ENCODE measurements at regions not wholly inside any gene's neighbourhood (a gene's known extent, or its start where the extent isn't known, plus 50 kb on each side); places are given as distances from the start of the nearest gene placed in this dataset.

- no peak for TF ChIP-seq POLR2A (IDR thresholded peaks at IDR 0.05)
- TF ChIP-seq EP300 (IDR thresholded peaks at IDR 0.05; ENCODE audit: low read depth) = no peak
- no peak for TF ChIP-seq CTCF (IDR thresholded peaks at IDR 0.05)
- TF ChIP-seq POLR2AphosphoS5 (IDR thresholded peaks at IDR 0.05) = no peak
- in situ Hi-C loops (cut with MboI; ENCODE audit: low pct_ligation_motif_present in 1 of 4, low pct_unique_long_range_greater_than_20kb in 1 of 4, low sequenced_read_pairs in 3 of 4) = no loop called here
- H3K9me3 ChIP-seq = peaks cover 6 to 7% of the 10 kb centered on the region in 2 donors
- intact Hi-C loops (cut with DNase I; ENCODE audit: low total_unique reads) = no loop called here
- no peak for DNase-seq
- H3K36me3 ChIP-seq = no peaks in the 10 kb centered on the region
- H3K4me1 ChIP-seq = no peaks in the 10 kb centered on the region
- WGBS, 2 donors (ENCODE audit: low coverage in 1 of 2) = 80 to 85% methylated on average over 2 to 12 of the region's 12 CpGs
- no peak overlapping the region for H3K4me3 ChIP-seq
- H3K27me3 ChIP-seq = no peaks in the 10 kb centered on the region
- H3K27ac ChIP-seq = no peak overlapping the region
Measured at GRCh38 chr15:25241241-25241801, 197.5 kb downstream of the UBE3A start.

- Histone ChIP-seq H3K27me3 (no peaks in the 10 kb centered on the region), H3K4me1 (no peaks in the 10 kb centered on the region), H3K9me3 (peaks cover 6 to 7% of the 10 kb centered on the region in 2 donors), H3K27ac (no peak overlapping the region), H3K4me3 (no peak overlapping the region), H3K36me3 (no peaks in the 10 kb centered on the region)
- no peak for TF ChIP-seq EP300 (IDR thresholded peaks at IDR 0.05; ENCODE audit: low read depth)
- TF ChIP-seq POLR2AphosphoS5 (IDR thresholded peaks at IDR 0.05) = no peak
- no peak for TF ChIP-seq POLR2A (IDR thresholded peaks at IDR 0.05)
- TF ChIP-seq CTCF (IDR thresholded peaks at IDR 0.05) = no peak
- 68% methylated on average over 7 of the region's 10 CpGs; no CpG with 5 or more reads in 1 of the 2 donors for WGBS, 2 donors (ENCODE audit: low coverage in 1 of 2)
- no peak for DNase-seq
- in situ Hi-C loops (cut with MboI; ENCODE audit: low pct_ligation_motif_present in 1 of 4, low pct_unique_long_range_greater_than_20kb in 1 of 4, low sequenced_read_pairs in 3 of 4) (no loop called here), intact Hi-C loops (cut with DNase I; ENCODE audit: low total_unique reads) (no loop called here)
Measured at GRCh38 chr15:25242166-25242879, 196.5 kb downstream of the UBE3A start.

- in situ Hi-C loops (cut with MboI; ENCODE audit: low pct_ligation_motif_present in 1 of 4, low pct_unique_long_range_greater_than_20kb in 1 of 4, low sequenced_read_pairs in 3 of 4) = no loop called here
- Histone ChIP-seq H3K4me3 (no peak overlapping the region), H3K36me3 (no peaks in the 10 kb centered on the region), H3K27me3 (no peaks in the 10 kb centered on the region), H3K4me1 (no peaks in the 10 kb centered on the region), H3K27ac (no peak overlapping the region), H3K9me3 (peaks cover 6 to 7% of the 10 kb centered on the region in 2 donors)
- TF ChIP-seq EP300 (IDR thresholded peaks at IDR 0.05; ENCODE audit: low read depth) = no peak
- no peak for TF ChIP-seq CTCF (IDR thresholded peaks at IDR 0.05)
- TF ChIP-seq POLR2AphosphoS5 (IDR thresholded peaks at IDR 0.05) = no peak
- no peak for TF ChIP-seq POLR2A (IDR thresholded peaks at IDR 0.05)
- DNase-seq = no peak
- 70 to 82% methylated on average over 2 to 15 of the region's 15 CpGs for WGBS, 2 donors (ENCODE audit: low coverage in 1 of 2)
- intact Hi-C loops (cut with DNase I; ENCODE audit: low total_unique reads) = no loop called here
Measured at GRCh38 chr15:25242957-25243799, 195.6 kb downstream of the UBE3A start.

- H3K4me3 ChIP-seq = no peak overlapping the region
- DNase-seq = peak; percentile 2
- TF ChIP-seq EP300 (IDR thresholded peaks at IDR 0.05; ENCODE audit: low read depth) (no peak), CTCF (IDR thresholded peaks at IDR 0.05) (no peak), POLR2A (IDR thresholded peaks at IDR 0.05) (no peak), POLR2AphosphoS5 (IDR thresholded peaks at IDR 0.05) (no peak)
- intact Hi-C loops (cut with DNase I; ENCODE audit: low total_unique reads) (no loop called here), in situ Hi-C loops (cut with MboI; ENCODE audit: low pct_ligation_motif_present in 1 of 4, low pct_unique_long_range_greater_than_20kb in 1 of 4, low sequenced_read_pairs in 3 of 4) (no loop called here)
- peaks cover 6 to 7% of the 10 kb centered on the region in 2 donors for H3K9me3 ChIP-seq
- H3K27ac ChIP-seq = no peak overlapping the region
- H3K27me3 ChIP-seq = no peaks in the 10 kb centered on the region
- H3K36me3 ChIP-seq = no peaks in the 10 kb centered on the region
- no peaks in the 10 kb centered on the region for H3K4me1 ChIP-seq
- 87% methylated on average over 7 of the region's 7 CpGs; no CpG with 5 or more reads in 1 of the 2 donors for WGBS, 2 donors (ENCODE audit: low coverage in 1 of 2)
Measured at GRCh38 chr15:25243800-25244097, 195.1 kb downstream of the UBE3A start.

All from transverse colon (tissue), 4 donors.